A673 (cell line): ENCODE measurements at regions not wholly inside any gene's neighbourhood (a gene's known extent, or its start where the extent isn't known, plus 50 kb on each side); places are given as distances from the start of the nearest gene placed in this dataset.

Experiments
- CTCF ChIP-seq: fragments of 300-800, 200-600 bp; sonication (generic); conservative IDR thresholded peaks from 2 replicates; pipeline ENCODE4 v1.5.1; 2017; ENCODE audit warnings: low read depth, mild to moderate bottlenecking, antibody characterized with exemption, low read length, moderate library complexity, mixed read lengths
- EZH2 ChIP-seq: fragments of 200-600 bp; sonication (generic); IDR thresholded peaks from 2 replicates; pipeline ENCODE4 v1.6.1; 2017; ENCODE audit warnings: borderline replicate concordance, low read depth, mild to moderate bottlenecking, mixed read lengths, antibody characterized with exemption, low read length; ENCODE audit not compliant: poor library complexity, severe bottlenecking

GRCh38 chr19:31781542-31781941, 432.3 kb upstream of the TSHZ3 start:
- TF ChIP-seq EZH2 (no peak), CTCF (no peak)
